Fibroblast of skin of back (primary cell): ENCODE measurements at regions not wholly inside any gene's neighbourhood (a gene's known extent, or its start where the extent isn't known, plus 50 kb on each side); places are given as distances from the start of the nearest gene placed in this dataset.

Source experiments
- DNase-seq: peaks from one replicate; pipeline ENCODE4 v3.0.0-alpha.2; 2013

- no peak for DNase-seq
Measured at GRCh38 chr14:100439781-100440180, 116.6 kb downstream of the SLC25A47 start.

GRCh38 chr14:100440207-100440631, 117.1 kb downstream of the SLC25A47 start:
- DNase-seq: peak; percentile 41

GRCh38 chr14:100440758-100441203, 117.6 kb downstream of the SLC25A47 start:
- peak; percentile 11 for DNase-seq

GRCh38 chr14:100441271-100441947, 118.3 kb downstream of the SLC25A47 start:
- no peak for DNase-seq

- DNase-seq: no peak
Measured at GRCh38 chr14:100442036-100442435, 118.9 kb downstream of the SLC25A47 start.

GRCh38 chr14:100442498-100443490, 119.7 kb downstream of the SLC25A47 start:
- no peak for DNase-seq

- DNase-seq: peak; percentile 55
Measured at GRCh38 chr14:100443603-100444002, 120.5 kb downstream of the SLC25A47 start.

- no peak for DNase-seq
Measured at GRCh38 chr14:100445436-100446088, 122.4 kb downstream of the SLC25A47 start.

- no peak for DNase-seq
Measured at GRCh38 chr14:100446572-100446971, 123.4 kb downstream of the SLC25A47 start.

- DNase-seq: no peak
Measured at GRCh38 chr14:100448376-100448775, 125.2 kb downstream of the SLC25A47 start.

GRCh38 chr14:100449225-100449987, 126.3 kb downstream of the SLC25A47 start:
- no peak for DNase-seq

- DNase-seq: no peak
Measured at GRCh38 chr14:100450049-100450448, 126.9 kb downstream of the SLC25A47 start.

- no peak for DNase-seq
Measured at GRCh38 chr14:100450736-100451135, 127.6 kb downstream of the SLC25A47 start.

- no peak for DNase-seq
Measured at GRCh38 chr14:100451264-100451663, 128.1 kb downstream of the SLC25A47 start.

GRCh38 chr14:100453930-100454329, 130.8 kb downstream of the SLC25A47 start:
- DNase-seq: no peak

GRCh38 chr14:100454437-100454836, 131.3 kb downstream of the SLC25A47 start:
- DNase-seq: no peak

GRCh38 chr14:100463937-100464336, 123.3 kb downstream of the BEGAIN start:
- DNase-seq: no peak

GRCh38 chr14:100466111-100466856, 120.9 kb downstream of the BEGAIN start:
- no peak for DNase-seq

- DNase-seq: no peak
Measured at GRCh38 chr14:100467046-100467750, 120.0 kb downstream of the BEGAIN start.

GRCh38 chr14:100467939-100468338, 119.3 kb downstream of the BEGAIN start:
- DNase-seq: no peak

GRCh38 chr14:100468557-100468956, 118.7 kb downstream of the BEGAIN start:
- no peak for DNase-seq
